ENCODE measurements at regions not wholly inside any gene's neighbourhood (a gene's known extent, or its start where the extent isn't known, plus 50 kb on each side); places are given as distances from the start of the nearest gene placed in this dataset.

GRCh38 chrX:95878874-95879273 is 805.8 kb upstream of the DIAPH2 start:
- DNase-seq (no peak), ATAC-seq (no peak)
- Mint-ChIP-seq H3K4me1 (ENCODE audit: low read depth) (no peaks in the 10 kb centered on the region), H3K9me3 (peaks cover 7% of the 10 kb centered on the region), H3K36me3 (ENCODE audit: low read depth) (no peaks in the 10 kb centered on the region), H3K4me3 (no peak overlapping the region), H3K27me3 (no peaks in the 10 kb centered on the region), H3K27ac (no peak overlapping the region)
- no peak for TF ChIP-seq CTCF (IDR thresholded peaks at IDR 0.05)
- intact Hi-C loops (cut with micrococcal nuclease), result no loop called here
- CTCF ChIA-PET, result no interaction called here
- POLR2A ChIA-PET, result no interaction called here

GRCh38 chrX:95884186-95884585 is 800.5 kb upstream of the DIAPH2 start:
- ChIA-PET POLR2A (no interaction called here), CTCF (no interaction called here)
- Mint-ChIP-seq H3K4me1 (ENCODE audit: low read depth) (no peaks in the 10 kb centered on the region), H3K27ac (no peak overlapping the region), H3K27me3 (no peaks in the 10 kb centered on the region), H3K4me3 (no peak overlapping the region), H3K36me3 (ENCODE audit: low read depth) (no peaks in the 10 kb centered on the region), H3K9me3 (peaks cover 4% of the 10 kb centered on the region)
- ATAC-seq (no peak), DNase-seq (no peak)
- no peak for TF ChIP-seq CTCF (IDR thresholded peaks at IDR 0.05)
- intact Hi-C loops (cut with micrococcal nuclease), result no loop called here

- ChIA-PET POLR2A (no interaction called here), CTCF (no interaction called here)
- Mint-ChIP-seq H3K4me1 (ENCODE audit: low read depth) (no peaks in the 10 kb centered on the region), H3K36me3 (ENCODE audit: low read depth) (no peaks in the 10 kb centered on the region), H3K27ac (no peak overlapping the region), H3K9me3 (no peaks in the 10 kb centered on the region), H3K27me3 (no peaks in the 10 kb centered on the region), H3K4me3 (no peak overlapping the region)
- DNase-seq (no peak), ATAC-seq (no peak)
- no peak for TF ChIP-seq CTCF (IDR thresholded peaks at IDR 0.05)
- intact Hi-C loops (cut with micrococcal nuclease), result no loop called here
Observed at GRCh38 chrX:95885074-95885473, 799.6 kb upstream of the DIAPH2 start.

- ChIA-PET CTCF (no interaction called here), POLR2A (no interaction called here)
- Mint-ChIP-seq H3K9me3 (no peaks in the 10 kb centered on the region), H3K27me3 (no peaks in the 10 kb centered on the region), H3K36me3 (ENCODE audit: low read depth) (no peaks in the 10 kb centered on the region), H3K4me1 (ENCODE audit: low read depth) (no peaks in the 10 kb centered on the region), H3K4me3 (no peak overlapping the region), H3K27ac (no peak overlapping the region)
- DNase-seq (no peak), ATAC-seq (no peak)
- no peak for TF ChIP-seq CTCF (IDR thresholded peaks at IDR 0.05)
- intact Hi-C loops (cut with micrococcal nuclease), result no loop called here
Observed at GRCh38 chrX:95889279-95889678, 795.4 kb upstream of the DIAPH2 start.

- H3K4me3 Mint-ChIP-seq, result no peak overlapping the region
- H3K27me3 Mint-ChIP-seq, result no peaks in the 10 kb centered on the region
- no peak for TF ChIP-seq CTCF (IDR thresholded peaks at IDR 0.05)
- intact Hi-C loops (cut with micrococcal nuclease), result no loop called here
- no peak for ATAC-seq
- no peaks in the 10 kb centered on the region for H3K36me3 Mint-ChIP-seq (ENCODE audit: low read depth)
- ChIA-PET POLR2A (no interaction called here), CTCF (no interaction called here)
- DNase-seq, result no peak
- no peak overlapping the region for H3K27ac Mint-ChIP-seq
- no peaks in the 10 kb centered on the region for H3K4me1 Mint-ChIP-seq (ENCODE audit: low read depth)
- no peaks in the 10 kb centered on the region for H3K9me3 Mint-ChIP-seq
Observed at GRCh38 chrX:95893636-95894035, 791.0 kb upstream of the DIAPH2 start.

Measured in activated CD8-positive, alpha-beta T cell treated with anti-CD3 and anti-CD28 coated beads for 36 hours (primary cell).